Type B pancreatic cell (in vitro differentiated cells): ENCODE measurements at regions not wholly inside any gene's neighbourhood (a gene's known extent, or its start where the extent isn't known, plus 50 kb on each side); places are given as distances from the start of the nearest gene placed in this dataset.

Source experiments
- DNase-seq: peaks from one replicate; pipeline ENCODE4 v3.0.0; 2021; ENCODE audit warnings: mixed read lengths; ENCODE audit not compliant: unreplicated experiment; ENCODE audit errors: extremely low spot score
- H3K27ac Mint-ChIP-seq: 2 replicates; pipeline ENCODE4 v1.8.0; 2021; ENCODE audit warnings: mild to moderate bottlenecking, mixed read lengths
- H3K27me3 Mint-ChIP-seq: 2 replicates; pipeline ENCODE4 v1.8.0; 2021; ENCODE audit warnings: mixed read lengths
- H3K36me3 Mint-ChIP-seq: 2 replicates; pipeline ENCODE4 v1.8.0; 2021; ENCODE audit warnings: mixed read lengths
- H3K4me1 Mint-ChIP-seq: one replicate; pipeline ENCODE4 v1.8.0; 2021; ENCODE audit warnings: mixed read lengths; ENCODE audit not compliant: unreplicated experiment
- H3K4me3 Mint-ChIP-seq: 2 replicates; pipeline ENCODE4 v1.8.0; 2021; ENCODE audit warnings: mild to moderate bottlenecking, mixed read lengths
- H3K9me3 Mint-ChIP-seq: 2 replicates; pipeline ENCODE4 v1.8.0; 2021; ENCODE audit warnings: mixed read lengths
- CTCF ChIP-seq: fragments of 200-600 bp; sonication (generic); conservative IDR thresholded peaks from 2 replicates; pipeline ENCODE4 v1.5.0; 2021; ENCODE audit warnings: antibody characterized with exemption, mild to moderate bottlenecking

GRCh38 chr1:104172243-104172681 lies 422.6 kb downstream of the AMY1C start:
- no peak for TF ChIP-seq CTCF
- H3K9me3 Mint-ChIP-seq, result peaks cover 4% of the 10 kb centered on the region
- H3K4me3 Mint-ChIP-seq, result no peak overlapping the region
- H3K27ac Mint-ChIP-seq, result no peak overlapping the region
- H3K27me3 Mint-ChIP-seq, result no peaks in the 10 kb centered on the region
- DNase-seq, result no peak
- H3K4me1 Mint-ChIP-seq, result no peaks in the 10 kb centered on the region
- no peaks in the 10 kb centered on the region for H3K36me3 Mint-ChIP-seq

GRCh38 chr1:104182251-104182650 lies 432.6 kb downstream of the AMY1C start:
- H3K27ac Mint-ChIP-seq, result no peak overlapping the region
- peaks cover 4% of the 10 kb centered on the region for H3K9me3 Mint-ChIP-seq

GRCh38 chr1:104189207-104189606 lies 439.5 kb downstream of the AMY1C start:
- no peaks in the 10 kb centered on the region for H3K9me3 Mint-ChIP-seq
- no peaks in the 10 kb centered on the region for H3K27me3 Mint-ChIP-seq
- no peaks in the 10 kb centered on the region for H3K36me3 Mint-ChIP-seq
- no peak overlapping the region for H3K4me3 Mint-ChIP-seq
- H3K27ac Mint-ChIP-seq, result no peak overlapping the region
- no peaks in the 10 kb centered on the region for H3K4me1 Mint-ChIP-seq
- DNase-seq, result no peak
- TF ChIP-seq CTCF, result no peak

More at GRCh38 chr1:104182251-104182650, 432.6 kb downstream of the AMY1C start:
- Mint-ChIP-seq H3K36me3 (no peaks in the 10 kb centered on the region), H3K4me1 (no peaks in the 10 kb centered on the region), H3K4me3 (no peak overlapping the region), H3K27me3 (no peaks in the 10 kb centered on the region)
- DNase-seq, result no peak
- TF ChIP-seq CTCF, result no peak

GRCh38 chr1:104190821-104191220 lies 441.1 kb downstream of the AMY1C start:
- Mint-ChIP-seq H3K4me3 (no peak overlapping the region), H3K36me3 (no peaks in the 10 kb centered on the region), H3K27me3 (no peaks in the 10 kb centered on the region), H3K4me1 (no peaks in the 10 kb centered on the region), H3K27ac (no peak overlapping the region), H3K9me3 (no peaks in the 10 kb centered on the region)
- TF ChIP-seq CTCF, result no peak
- DNase-seq, result no peak

- no peaks in the 10 kb centered on the region for H3K9me3 Mint-ChIP-seq
- no peak for TF ChIP-seq CTCF
- DNase-seq, result no peak
- no peak overlapping the region for H3K4me3 Mint-ChIP-seq
- H3K27me3 Mint-ChIP-seq, result no peaks in the 10 kb centered on the region
- H3K36me3 Mint-ChIP-seq, result no peaks in the 10 kb centered on the region
- no peaks in the 10 kb centered on the region for H3K4me1 Mint-ChIP-seq
- H3K27ac Mint-ChIP-seq, result no peak overlapping the region
These were observed 445.7 kb downstream of the AMY1C start for GRCh38 chr1:104195395-104195794.

GRCh38 chr1:104196136-104196535 lies 446.4 kb downstream of the AMY1C start:
- no peak for TF ChIP-seq CTCF
- Mint-ChIP-seq H3K27ac (no peak overlapping the region), H3K27me3 (no peaks in the 10 kb centered on the region), H3K4me3 (no peak overlapping the region), H3K4me1 (no peaks in the 10 kb centered on the region), H3K9me3 (no peaks in the 10 kb centered on the region), H3K36me3 (no peaks in the 10 kb centered on the region)
- no peak for DNase-seq
